Trophoblast cell (in vitro differentiated cells and primary cell): ENCODE measurements at regions not wholly inside any gene's neighbourhood (a gene's known extent, or its start where the extent isn't known, plus 50 kb on each side); places are given as distances from the start of the nearest gene placed in this dataset.

Experiments used
- DNase-seq, 2 donors: peaks; one replicate each; pipeline ENCODE4 v3.0.0-alpha.2; 2016
- H2AFZ ChIP-seq: 2 replicates; pipeline ENCODE4 v1.6.1; 2013; ENCODE audit warnings: low read length, moderate library complexity, mild to moderate bottlenecking; ENCODE audit not compliant: insufficient read depth, poor library complexity
- H2AK5ac ChIP-seq: 2 replicates; pipeline ENCODE4 v1.6.1; 2013; ENCODE audit warnings: mild to moderate bottlenecking, low read length
- H2BK120ac ChIP-seq: 2 replicates; pipeline ENCODE4 v1.6.1; 2013; ENCODE audit warnings: low read length, mild to moderate bottlenecking, moderate library complexity; ENCODE audit not compliant: insufficient read depth, poor library complexity
- H2BK12ac ChIP-seq: 2 replicates; pipeline ENCODE4 v1.6.1; 2013; ENCODE audit warnings: mild to moderate bottlenecking, low read length, moderate library complexity
- H2BK5ac ChIP-seq: 2 replicates; pipeline ENCODE4 v1.6.1; 2013; ENCODE audit warnings: low read length, low read depth, moderate library complexity, mild to moderate bottlenecking; ENCODE audit not compliant: poor library complexity
- H3K14ac ChIP-seq: 2 replicates; pipeline ENCODE4 v1.6.1; 2013; ENCODE audit warnings: mild to moderate bottlenecking, low read length
- H3K18ac ChIP-seq: 2 replicates; pipeline ENCODE4 v1.6.1; 2013; ENCODE audit warnings: mild to moderate bottlenecking, low read length
- H3K23ac ChIP-seq: 2 replicates; pipeline ENCODE4 v1.6.1; 2013; ENCODE audit warnings: low read length
- H3K27ac ChIP-seq: 2 replicates; pipeline ENCODE4 v1.5.1; 2013; ENCODE audit warnings: low read depth, mild to moderate bottlenecking, inconsistent platforms, low read length, moderate library complexity
- H3K27me3 ChIP-seq: 2 replicates; pipeline ENCODE4 v1.6.1; 2013; ENCODE audit warnings: inconsistent platforms, mild to moderate bottlenecking, low read length, moderate library complexity; ENCODE audit not compliant: insufficient read depth
- H3K36me3 ChIP-seq, 2 experiments: 1 replicate in 1 of 2; 2 replicates in 1 of 2; pipeline ENCODE4 v1.6.1; 2013; ENCODE audit warnings: low read length in 2 of 2, mild to moderate bottlenecking in 2 of 2, moderate library complexity in 1 of 2; ENCODE audit not compliant: insufficient read depth in 2 of 2, control insufficient read depth in 1 of 2
- H3K4ac ChIP-seq: 2 replicates; pipeline ENCODE4 v1.6.1; 2013; ENCODE audit warnings: low read depth, mild to moderate bottlenecking, low read length, moderate library complexity
- H3K4me1 ChIP-seq, 2 experiments: 1 replicate in 1 of 2; 2 replicates in 1 of 2; pipeline ENCODE4 v1.6.1; 2013; ENCODE audit warnings: low read length in 2 of 2, mild to moderate bottlenecking in 2 of 2, moderate library complexity in 1 of 2; ENCODE audit not compliant: insufficient read depth in 2 of 2, control insufficient read depth in 1 of 2
- H3K4me2 ChIP-seq: 2 replicates; pipeline ENCODE4 v1.6.1; 2013; ENCODE audit warnings: inconsistent platforms, mild to moderate bottlenecking, low read length, moderate library complexity
- H3K4me3 ChIP-seq: 2 replicates; pipeline ENCODE4 v1.5.1; 2013; ENCODE audit warnings: mild to moderate bottlenecking, low read depth, low read length, inconsistent platforms
- H3K79me1 ChIP-seq: one replicate; pipeline ENCODE4 v1.6.1; 2013; ENCODE audit warnings: low read length
- H3K79me2 ChIP-seq: 2 replicates; pipeline ENCODE4 v1.6.1; 2013; ENCODE audit warnings: low read length, mild to moderate bottlenecking; ENCODE audit not compliant: control insufficient read depth, insufficient read depth, poor library complexity
- H3K9ac ChIP-seq: 2 replicates; pipeline ENCODE4 v1.6.1; 2013; ENCODE audit warnings: mild to moderate bottlenecking, low read length
- H3K9me3 ChIP-seq: 2 replicates; pipeline ENCODE4 v1.6.1; 2013; ENCODE audit warnings: low read depth, mild to moderate bottlenecking, control low read depth, inconsistent platforms, low read length; ENCODE audit not compliant: insufficient read depth
- H4K12ac ChIP-seq: 2 replicates; pipeline ENCODE4 v1.6.1; 2013; ENCODE audit warnings: low read depth, mild to moderate bottlenecking, low read length, moderate library complexity
- H4K8ac ChIP-seq: 2 replicates; pipeline ENCODE4 v1.6.1; 2013; ENCODE audit warnings: low read depth, mild to moderate bottlenecking, low read length, moderate library complexity
- H4K91ac ChIP-seq: one replicate; pipeline ENCODE4 v1.6.1; 2013; ENCODE audit warnings: low read depth, mild to moderate bottlenecking, low read length, moderate library complexity
- WGBS: extraction: QIAGEN DNeasy Blood & Tissue Kit; methylation state at CpG from one replicate; pipeline ENCODE4 v1.1.7; 2013; ENCODE audit warnings: missing lambda C conversion rate; ENCODE audit not compliant: insufficient read length, insufficient coverage; ENCODE audit errors: extremely low coverage; 5-methylcytosine and 5-hydroxymethylcytosine counted together

DNA sequence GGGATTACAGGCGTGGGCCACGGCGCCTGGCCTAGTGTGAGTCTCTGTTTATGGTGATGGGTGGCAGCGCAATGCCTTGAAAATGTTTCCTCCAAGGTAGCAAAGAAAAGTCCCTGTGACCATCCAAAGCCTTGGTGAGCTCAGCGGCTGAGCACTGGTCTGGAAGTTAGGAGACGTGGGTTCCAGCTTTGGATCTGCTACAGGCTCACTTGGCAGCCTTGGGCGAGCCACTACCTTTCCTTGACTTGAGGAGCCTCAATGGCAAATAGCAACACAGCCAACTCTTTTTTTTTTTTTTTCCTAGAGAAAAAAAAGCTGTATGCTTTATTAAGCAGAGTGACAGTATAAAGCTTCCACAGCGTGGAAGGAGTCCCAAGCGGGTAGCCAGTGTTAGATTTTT is 61.3 kb upstream of the RASD2 start:
- no peak overlapping the region for H2BK12ac ChIP-seq

DNA sequence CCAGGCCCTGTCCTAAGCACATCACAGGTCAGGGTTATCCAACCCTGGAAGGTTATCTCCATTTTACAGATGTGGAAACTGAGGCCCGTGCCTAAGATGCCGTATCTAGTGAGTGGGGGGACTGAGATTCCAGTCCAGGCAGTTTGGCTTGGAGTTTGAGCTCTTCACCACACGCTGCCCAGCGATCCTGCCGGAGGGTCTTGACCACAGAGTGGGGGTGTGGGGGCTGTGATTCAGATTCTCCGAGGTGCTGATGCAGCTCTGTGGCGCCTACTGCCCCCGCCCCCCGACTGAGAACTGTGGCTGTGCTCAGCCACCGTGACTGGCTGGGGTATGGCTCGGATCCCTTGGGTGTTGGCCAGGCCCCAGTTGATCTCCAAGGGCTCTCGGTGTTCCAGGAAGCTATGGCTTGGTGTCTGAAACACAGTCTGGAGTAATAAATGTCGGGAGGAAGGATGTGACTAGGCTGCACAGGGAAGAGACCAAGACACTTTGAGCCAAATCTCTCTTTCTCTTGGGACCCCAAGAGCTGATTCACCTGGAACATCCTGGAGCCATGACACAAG is 60.6 kb upstream of the RASD2 start:
- DNase-seq, result no peak

More for the DNA sequence above, 61.3 kb upstream of the RASD2 start:
- Histone ChIP-seq H2BK120ac (no peak overlapping the region), H3K9me3 (peaks cover 2% of the 10 kb centered on the region), H3K18ac (no peak overlapping the region), H2AK5ac (no peak overlapping the region), H3K9ac (no peak overlapping the region), H4K12ac (no peak overlapping the region), H3K79me1 (no peaks in the 10 kb centered on the region), H3K23ac (no peak overlapping the region), H3K27me3 (no peaks in the 10 kb centered on the region), H3K36me3 (no peaks in the 10 kb centered on the region), H4K8ac (no peak overlapping the region), H3K4ac (no peak overlapping the region), H3K4me3 (no peak overlapping the region), H3K4me2 (no peak overlapping the region), H3K27ac (no peak overlapping the region), H3K4me1 (no peaks in the 10 kb centered on the region), H4K91ac (no peak overlapping the region), H3K14ac (no peak overlapping the region), H2AFZ (no peak overlapping the region), H2BK5ac (no peak overlapping the region), H3K79me2 (no peaks in the 10 kb centered on the region)
- no CpG with 5 or more reads among the region's 9 CpGs for WGBS
- no peak for DNase-seq

DNA sequence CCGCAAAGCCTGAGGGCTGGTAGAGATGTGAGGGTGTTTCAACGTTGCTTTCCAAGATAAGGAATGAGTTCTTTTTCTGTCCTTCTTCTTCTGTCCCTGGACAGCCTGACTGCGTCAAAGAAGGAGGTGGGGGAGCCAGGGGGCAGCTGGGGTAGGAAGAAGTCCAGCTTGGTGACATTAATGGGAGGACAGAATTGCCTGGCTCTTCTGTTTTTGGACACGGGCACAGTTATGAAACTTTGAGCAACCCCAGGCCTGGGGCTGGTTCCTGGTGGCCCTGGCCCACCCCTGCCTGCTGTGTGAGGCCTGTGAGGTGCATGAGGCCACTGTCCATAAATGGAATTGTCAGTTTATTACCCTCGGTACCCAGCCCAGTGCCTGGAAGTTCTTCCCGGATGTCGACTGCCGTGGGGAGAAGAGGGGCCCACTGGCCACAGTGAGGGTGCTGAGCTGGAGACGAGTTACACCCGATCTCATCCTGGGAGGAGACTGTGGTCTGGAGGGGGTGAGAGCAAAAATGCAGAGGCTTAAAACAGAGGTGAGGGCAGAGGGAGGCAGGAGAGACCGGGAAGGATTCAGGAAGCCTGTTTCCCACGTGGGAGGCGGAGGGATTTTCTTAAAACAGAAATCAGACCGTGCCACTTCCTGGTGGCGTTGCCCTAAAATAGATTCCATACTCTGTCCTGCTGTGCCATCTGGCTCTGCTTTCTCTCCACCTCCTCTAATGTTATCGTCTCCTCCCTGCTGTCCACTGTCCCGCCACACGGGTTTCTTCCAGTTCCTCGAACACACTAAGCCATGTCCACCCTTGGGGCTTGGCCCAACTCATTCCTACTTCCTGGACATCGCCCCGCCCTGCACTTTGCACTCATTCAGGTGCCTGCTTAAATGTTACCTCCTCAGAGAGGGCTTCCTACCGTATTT is 59.7 kb upstream of the RASD2 start:
- no peaks in the 10 kb centered on the region for H3K79me2 ChIP-seq

More for the DNA sequence above, 60.6 kb upstream of the RASD2 start:
- no peaks in the 10 kb centered on the region for H3K79me1 ChIP-seq
- no peak overlapping the region for H2BK120ac ChIP-seq
- H4K8ac ChIP-seq, result no peak overlapping the region
- no peaks in the 10 kb centered on the region for H3K4me1 ChIP-seq
- no peak overlapping the region for H2BK12ac ChIP-seq
- H4K12ac ChIP-seq, result no peak overlapping the region
- H3K9me3 ChIP-seq, result peaks cover 2% of the 10 kb centered on the region
- no peak overlapping the region for H3K4ac ChIP-seq
- H2AFZ ChIP-seq, result no peak overlapping the region
- no peak overlapping the region for H4K91ac ChIP-seq
- no peaks in the 10 kb centered on the region for H3K36me3 ChIP-seq
- H3K79me2 ChIP-seq, result no peaks in the 10 kb centered on the region
- H3K9ac ChIP-seq, result no peak overlapping the region
- H3K23ac ChIP-seq, result no peak overlapping the region
- H3K27me3 ChIP-seq, result no peaks in the 10 kb centered on the region
- no peak overlapping the region for H3K4me3 ChIP-seq
- H2BK5ac ChIP-seq, result no peak overlapping the region
- WGBS, result no CpG with 5 or more reads among the region's 13 CpGs
- H3K18ac ChIP-seq, result no peak overlapping the region
- H2AK5ac ChIP-seq, result no peak overlapping the region
- H3K14ac ChIP-seq, result no peak overlapping the region
- no peak overlapping the region for H3K4me2 ChIP-seq
- H3K27ac ChIP-seq, result no peak overlapping the region

DNA sequence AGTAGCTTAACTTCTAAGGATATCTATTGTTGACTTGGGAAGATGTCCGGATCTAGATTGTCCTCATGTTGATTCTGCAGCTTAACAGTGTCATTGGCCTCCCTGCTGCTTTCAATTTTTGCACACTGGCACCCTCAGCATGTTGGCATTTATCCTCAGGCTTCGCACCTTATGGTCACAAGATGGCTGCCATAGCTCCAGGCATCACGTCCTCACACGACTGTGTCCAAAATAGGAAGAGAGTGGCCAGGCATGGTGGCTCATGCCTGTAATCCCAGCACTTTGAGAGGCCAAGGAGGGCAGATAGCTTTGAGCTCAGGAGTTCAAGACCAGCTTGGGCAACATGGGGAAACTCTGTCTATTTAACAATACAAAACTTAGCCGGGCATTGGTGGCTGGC is 58.3 kb upstream of the RASD2 start:
- no peak overlapping the region for H4K12ac ChIP-seq

More for the DNA sequence above, 59.7 kb upstream of the RASD2 start:
- H4K8ac ChIP-seq, result no peak overlapping the region
- H2BK120ac ChIP-seq, result no peak overlapping the region
- H2AFZ ChIP-seq, result no peak overlapping the region
- no peaks in the 10 kb centered on the region for H3K4me1 ChIP-seq
- no peak overlapping the region for H4K91ac ChIP-seq
- H3K14ac ChIP-seq, result no peak overlapping the region
- H3K79me1 ChIP-seq, result no peaks in the 10 kb centered on the region
- H3K27ac ChIP-seq, result no peak overlapping the region
- H3K27me3 ChIP-seq, result no peaks in the 10 kb centered on the region
- H2BK5ac ChIP-seq, result no peak overlapping the region
- peaks cover 2% of the 10 kb centered on the region for H3K9me3 ChIP-seq
- no peak overlapping the region for H4K12ac ChIP-seq
- H3K4me2 ChIP-seq, result no peak overlapping the region
- no peak for DNase-seq
- H3K18ac ChIP-seq, result no peak overlapping the region
- no peak overlapping the region for H3K4me3 ChIP-seq
- H3K23ac ChIP-seq, result no peak overlapping the region
- H3K9ac ChIP-seq, result no peak overlapping the region
- H2BK12ac ChIP-seq, result no peak overlapping the region
- H3K4ac ChIP-seq, result no peak overlapping the region
- H2AK5ac ChIP-seq, result no peak overlapping the region
- WGBS, result no CpG with 5 or more reads among the region's 22 CpGs
- H3K36me3 ChIP-seq, result no peaks in the 10 kb centered on the region

More for the DNA sequence above, 58.3 kb upstream of the RASD2 start:
- Histone ChIP-seq H4K91ac (no peak overlapping the region), H3K9me3 (peaks cover 2% of the 10 kb centered on the region), H3K36me3 (no peaks in the 10 kb centered on the region), H3K4me3 (peak overlapping the region; percentile 7), H3K14ac (no peak overlapping the region), H3K4me1 (no peaks in the 10 kb centered on the region), H3K79me1 (no peaks in the 10 kb centered on the region), H2BK12ac (no peak overlapping the region), H3K4me2 (no peak overlapping the region), H2BK120ac (no peak overlapping the region), H3K23ac (no peak overlapping the region), H3K27me3 (no peaks in the 10 kb centered on the region), H4K8ac (no peak overlapping the region), H3K27ac (no peak overlapping the region), H3K4ac (no peak overlapping the region), H3K18ac (no peak overlapping the region), H2AK5ac (no peak overlapping the region), H2BK5ac (no peak overlapping the region), H3K9ac (no peak overlapping the region), H3K79me2 (no peaks in the 10 kb centered on the region), H2AFZ (no peak overlapping the region)
- peak in 1 of 2 donors; percentile 20 for DNase-seq
- WGBS, result no CpG with 5 or more reads among the region's 5 CpGs
